SK-N-SH (cell line): ENCODE measurements at regions not wholly inside any gene's neighbourhood (a gene's known extent, or its start where the extent isn't known, plus 50 kb on each side); places are given as distances from the start of the nearest gene placed in this dataset.

Experiments
- CTCF ChIA-PET: fragments of 300-600, 350-600 bp; formaldehyde crosslinking; extraction: SDS; loops from one replicate; lab custom pipeline; 2021; lab: Yijun Ruan, JAX
- POLR2A ChIA-PET: fragments of 350-600 bp; sonication (Branson Sonifier 250); formaldehyde crosslinking; extraction: SDS; loops from one replicate; lab custom pipeline; 2020; ENCODE audit warnings: antibody characterized with exemption, inconsistent platforms; lab: Yijun Ruan, JAX
- DNase-seq: peaks from one replicate; pipeline ENCODE4 v3.0.0; 2012
- H2AFZ ChIP-seq: fragments of 200-600 bp; sonication (generic); 2 replicates; pipeline ENCODE4 v1.8.1; 2016; ENCODE audit warnings: antibody characterized with exemption, mild to moderate bottlenecking, low read depth
- H3F3A ChIP-seq: fragments of 200-600 bp; sonication (generic); replicated peaks from 2 replicates; pipeline ENCODE3; 2016; ENCODE audit warnings: antibody characterized with exemption, mild to moderate bottlenecking; ENCODE audit not compliant: insufficient read depth
- H3K27ac ChIP-seq, 2 experiments: fragments of 200-500 bp in 1 of 2; fragments of 200-600 bp in 1 of 2; sonication (Bioruptor generic) in 1 of 2; sonication (generic), shearing (Covaris generic) in 1 of 2; 2 replicates each; pipeline versions ENCODE4 v1.5.1 to v1.6.1; 2014 to 2016; ENCODE audit warnings: low read depth in 2 of 2, inconsistent platforms in 1 of 2, low read length in 1 of 2, mild to moderate bottlenecking in 1 of 2, mixed read lengths in 1 of 2
- H3K27me3 ChIP-seq: fragments of 200-600 bp; sonication (generic), shearing (Covaris generic); 2 replicates; pipeline ENCODE4 v1.6.1; 2016; ENCODE audit warnings: mixed run types; ENCODE audit not compliant: insufficient read depth
- H3K36me3 ChIP-seq, 2 experiments: fragments of 200-500 bp in 1 of 2; fragments of 200-600 bp in 1 of 2; sonication (Bioruptor generic) in 1 of 2; sonication (generic) in 1 of 2; replicated peaks in 1 of 2; 2 replicates each; pipeline versions ENCODE3 to v1.5.1; 2014 to 2016; ENCODE audit warnings: low read length in 1 of 2, mild to moderate bottlenecking in 1 of 2; ENCODE audit not compliant: insufficient read depth in 2 of 2, control insufficient read depth in 1 of 2
- H3K4me1 ChIP-seq, 2 experiments: fragments of 200-500 bp in 1 of 2; fragments of 200-600 bp in 1 of 2; sonication (Bioruptor generic) in 1 of 2; sonication (generic), shearing (Covaris generic) in 1 of 2; 2 replicates each; pipeline versions ENCODE4 v1.5.1 to v1.6.1; 2014 to 2016; ENCODE audit warnings: low read depth in 1 of 2, low read length in 1 of 2, mixed run types in 1 of 2; ENCODE audit not compliant: insufficient read depth in 2 of 2, control insufficient read depth in 1 of 2
- H3K4me2 ChIP-seq: fragments of 200-600 bp; sonication (generic), shearing (Covaris generic); 2 replicates; pipeline ENCODE4 v1.6.1; 2017; ENCODE audit warnings: mixed run types
- H3K4me3 ChIP-seq, 2 experiments: fragments of 200-500 bp in 1 of 2; fragments of 200-600 bp in 1 of 2; sonication (Bioruptor generic) in 1 of 2; sonication (generic), shearing (Covaris generic) in 1 of 2; 2 replicates each; pipeline versions ENCODE4 v1.5.1 to v1.8.1; 2014 to 2016; ENCODE audit warnings: low read depth in 2 of 2, inconsistent platforms in 1 of 2, low read length in 1 of 2, mild to moderate bottlenecking in 1 of 2, mixed read lengths in 1 of 2, moderate library complexity in 1 of 2
- H3K79me2 ChIP-seq: fragments of 200-600 bp; sonication (generic); 2 replicates; pipeline ENCODE4 v1.8.1; 2017; ENCODE audit warnings: mild to moderate bottlenecking; ENCODE audit not compliant: insufficient read depth
- H3K9ac ChIP-seq: fragments of 200-600 bp; sonication (generic); 2 replicates; pipeline ENCODE4 v1.6.1; 2017; ENCODE audit warnings: mixed run types
- H3K9me2 ChIP-seq: fragments of 200-600 bp; sonication (generic); 2 replicates; pipeline ENCODE4 v1.6.1; 2017; ENCODE audit warnings: mixed run types
- H3K9me3 ChIP-seq: fragments of 200-600 bp; sonication (generic); 2 replicates; pipeline ENCODE4 v1.6.1; 2017; ENCODE audit warnings: mixed run types, mild to moderate bottlenecking, moderate library complexity
- H4K20me1 ChIP-seq: fragments of 200-600 bp; sonication (generic); 2 replicates; pipeline ENCODE4 v1.6.1; 2017; ENCODE audit warnings: mild to moderate bottlenecking, mixed run types; ENCODE audit not compliant: insufficient read depth
- ELF1 ChIP-seq: IDR thresholded peaks from 2 replicates; pipeline ENCODE4 v1.4.0; 2012
- EP300 ChIP-seq, 2 experiments: IDR thresholded peaks; 2 replicates each; pipeline versions ENCODE4 v1.4.0 to v1.6.1; 2012; ENCODE audit warnings: borderline replicate concordance in 1 of 2, low read depth in 1 of 2, low read length in 1 of 2
- FOSL2 ChIP-seq: IDR thresholded peaks from 2 replicates; pipeline ENCODE4 v1.4.0; 2012; ENCODE audit warnings: low read depth, mild to moderate bottlenecking, moderate library complexity, borderline replicate concordance
- TCF12 ChIP-seq: IDR thresholded peaks from 2 replicates; pipeline ENCODE4 v1.4.0; 2012
- TEAD4 ChIP-seq: IDR thresholded peaks from 2 replicates; pipeline ENCODE4 v1.4.0; 2012; ENCODE audit warnings: mild to moderate bottlenecking, borderline replicate concordance; ENCODE audit not compliant: insufficient read depth
- YY1 ChIP-seq: IDR thresholded peaks from 2 replicates; pipeline ENCODE4 v1.4.0; 2012; ENCODE audit warnings: low read depth, mild to moderate bottlenecking
- WGBS: methylation state at CpG from one replicate; pipeline ENCODE4 v1.1.6; 2017; ENCODE audit warnings: low lambda C conversion rate; 5-methylcytosine and 5-hydroxymethylcytosine counted together
- TF ChIP-seq, protein P1 (sequence below): IDR thresholded peaks from 2 replicates; pipeline ENCODE4 v1.4.0; 2012; ENCODE audit warnings: low read depth
- TF ChIP-seq, protein P2 (sequence below): IDR thresholded peaks from 2 replicates; pipeline ENCODE4; 2012
- TF ChIP-seq, protein P3 (sequence below): fragments of 150-350 bp; IDR thresholded peaks from 2 replicates; pipeline ENCODE4 v1.6.1; 2017; ENCODE audit warnings: antibody characterized with exemption, low read length, low read depth, borderline replicate concordance

- TF ChIP-seq, protein P1, sequence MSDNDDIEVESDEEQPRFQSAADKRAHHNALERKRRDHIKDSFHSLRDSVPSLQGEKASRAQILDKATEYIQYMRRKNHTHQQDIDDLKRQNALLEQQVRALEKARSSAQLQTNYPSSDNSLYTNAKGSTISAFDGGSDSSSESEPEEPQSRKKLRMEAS: no peak
- TF ChIP-seq TEAD4: no peak
- TF ChIP-seq EP300 (IDR thresholded peaks at IDR 0.05; ENCODE audit: borderline replicate concordance in 1 of 2, low read depth in 1 of 2, low read length in 1 of 2): no peak
- no peak for TF ChIP-seq TCF12
- TF ChIP-seq, protein P2, sequence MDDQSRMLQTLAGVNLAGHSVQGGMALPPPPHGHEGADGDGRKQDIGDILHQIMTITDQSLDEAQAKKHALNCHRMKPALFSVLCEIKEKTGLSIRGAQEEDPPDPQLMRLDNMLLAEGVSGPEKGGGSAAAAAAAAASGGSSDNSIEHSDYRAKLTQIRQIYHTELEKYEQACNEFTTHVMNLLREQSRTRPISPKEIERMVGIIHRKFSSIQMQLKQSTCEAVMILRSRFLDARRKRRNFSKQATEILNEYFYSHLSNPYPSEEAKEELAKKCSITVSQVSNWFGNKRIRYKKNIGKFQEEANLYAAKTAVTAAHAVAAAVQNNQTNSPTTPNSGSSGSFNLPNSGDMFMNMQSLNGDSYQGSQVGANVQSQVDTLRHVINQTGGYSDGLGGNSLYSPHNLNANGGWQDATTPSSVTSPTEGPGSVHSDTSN: no peak
- TF ChIP-seq YY1: no peak
- TF ChIP-seq FOSL2: no peak
- TF ChIP-seq, protein P3, sequence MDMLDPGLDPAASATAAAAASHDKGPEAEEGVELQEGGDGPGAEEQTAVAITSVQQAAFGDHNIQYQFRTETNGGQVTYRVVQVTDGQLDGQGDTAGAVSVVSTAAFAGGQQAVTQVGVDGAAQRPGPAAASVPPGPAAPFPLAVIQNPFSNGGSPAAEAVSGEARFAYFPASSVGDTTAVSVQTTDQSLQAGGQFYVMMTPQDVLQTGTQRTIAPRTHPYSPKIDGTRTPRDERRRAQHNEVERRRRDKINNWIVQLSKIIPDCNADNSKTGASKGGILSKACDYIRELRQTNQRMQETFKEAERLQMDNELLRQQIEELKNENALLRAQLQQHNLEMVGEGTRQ: no peak
- no peak for TF ChIP-seq ELF1
- no peak overlapping the region for H3K4me2 ChIP-seq
- no peaks in the 10 kb centered on the region for H3K79me2 ChIP-seq
- no peak overlapping the region for H3K4me3 ChIP-seq
- H4K20me1 ChIP-seq: no peaks in the 10 kb centered on the region
- H3K27me3 ChIP-seq: no peaks in the 10 kb centered on the region
- no peak overlapping the region for H3K9ac ChIP-seq
- no peak overlapping the region for H2AFZ ChIP-seq
- H3K4me1 ChIP-seq: no peaks in the 10 kb centered on the region
- no peak overlapping the region for H3K27ac ChIP-seq
- no peaks in the 10 kb centered on the region for H3F3A ChIP-seq
- POLR2A ChIA-PET: no interaction called here
- H3K36me3 ChIP-seq: no peaks in the 10 kb centered on the region
- 12% methylated on average over 1 of the region's 1 CpG for WGBS
- no peaks in the 10 kb centered on the region; the same call in 1 of the 2 replicates for H3K9me3 ChIP-seq
- no peak for DNase-seq
- no peaks in the 10 kb centered on the region for H3K9me2 ChIP-seq
- CTCF ChIA-PET: no interaction called here
These were observed 721.4 kb upstream of the CNTNAP5 start for GRCh38 chr2:123303731-123304130.
